NCI-H345 treated with DMSO at 0.1 percent for 48 hours (cell line): ENCODE measurements at regions not wholly inside any gene's neighbourhood (a gene's known extent, or its start where the extent isn't known, plus 50 kb on each side); places are given as distances from the start of the nearest gene placed in this dataset.
"Not testable (repeated sequence)": the region's sequence is repeated elsewhere in the genome, so short reads cannot be mapped to it uniquely, and the experiment has no call there.

Source experiments
- DNase-seq: peaks from one replicate; lab custom pipeline; 2025; ENCODE audit not compliant: unreplicated experiment; lab: John Stamatoyannopoulos, UW

DNA sequence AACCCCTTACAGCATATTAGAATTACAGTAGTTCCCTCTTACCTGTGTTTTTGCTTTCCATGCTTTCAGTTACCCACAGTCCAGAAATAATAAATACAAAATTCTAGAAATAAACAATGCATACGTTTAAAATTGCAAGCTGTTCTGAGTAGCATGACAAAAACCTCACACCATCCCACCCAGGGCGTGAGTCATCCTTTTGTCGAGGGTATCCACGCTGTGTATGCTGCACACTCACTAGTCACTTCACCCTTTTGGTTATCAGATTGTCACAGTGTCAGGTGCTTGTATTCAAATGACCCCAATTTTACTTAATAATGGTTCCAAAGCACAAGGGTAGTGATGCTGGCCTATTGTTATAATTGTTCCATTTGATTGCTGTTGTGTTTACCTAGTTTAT is 72.5 kb upstream of the P3H2 start:
- DNase-seq: no peak

DNA sequence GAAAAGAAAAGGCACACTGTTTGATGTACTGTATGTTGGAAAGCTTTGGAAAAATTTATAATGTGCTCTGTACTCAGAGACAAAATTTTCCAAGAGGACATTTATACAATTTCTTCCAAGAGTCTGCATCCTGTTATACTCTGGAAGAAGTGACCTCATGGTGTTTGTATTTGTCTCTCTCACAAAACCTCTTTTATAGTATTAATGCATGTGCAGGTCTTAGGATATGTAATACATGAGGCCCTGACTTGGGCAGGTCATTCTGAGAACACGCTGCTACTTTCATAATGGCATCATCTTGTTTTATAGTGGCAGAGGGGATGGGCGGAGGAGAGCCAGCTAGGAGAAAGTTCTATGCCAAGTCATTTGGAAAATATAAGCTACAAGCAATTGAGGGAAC is 72.0 kb upstream of the P3H2 start:
- DNase-seq: no peak

DNA sequence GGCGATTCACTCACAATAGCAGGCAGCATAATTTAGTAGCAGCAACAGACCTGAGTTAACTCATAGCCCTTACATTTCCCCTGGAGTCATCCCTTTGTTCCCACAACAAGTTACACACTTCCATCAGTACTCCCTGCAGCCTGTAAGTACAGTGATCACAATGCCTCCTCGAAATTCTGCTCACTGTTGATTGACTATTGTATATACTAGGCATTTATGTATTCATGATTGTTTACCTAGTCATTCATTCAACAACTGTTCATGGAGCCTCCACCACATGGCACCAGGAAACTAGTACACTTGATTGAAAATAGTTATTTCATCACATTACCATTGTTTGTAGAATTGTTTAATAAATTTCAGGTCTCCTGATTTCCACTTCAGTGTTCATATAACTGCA is 71.4 kb upstream of the P3H2 start:
- DNase-seq: peak; percentile 96

DNA sequence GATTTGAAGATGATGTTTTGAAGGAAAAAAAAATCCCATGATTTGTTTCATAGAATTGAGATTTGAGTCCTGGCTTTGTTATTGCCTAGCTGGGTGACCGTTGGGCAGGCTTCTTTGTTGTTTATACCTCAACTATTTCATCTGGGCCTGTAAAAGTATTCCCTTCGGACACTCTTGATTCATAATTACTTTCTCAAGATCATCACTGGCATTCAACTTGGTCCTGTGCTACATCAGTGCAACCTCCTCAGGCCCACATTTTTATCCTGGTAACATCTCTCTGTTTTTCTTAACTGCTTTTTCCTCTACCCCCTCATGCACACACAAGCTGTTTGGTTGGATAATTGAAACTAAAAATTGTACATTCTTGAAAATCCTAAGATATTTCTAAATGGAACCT is 67.5 kb upstream of the P3H2 start:
- DNase-seq: no peak

DNA sequence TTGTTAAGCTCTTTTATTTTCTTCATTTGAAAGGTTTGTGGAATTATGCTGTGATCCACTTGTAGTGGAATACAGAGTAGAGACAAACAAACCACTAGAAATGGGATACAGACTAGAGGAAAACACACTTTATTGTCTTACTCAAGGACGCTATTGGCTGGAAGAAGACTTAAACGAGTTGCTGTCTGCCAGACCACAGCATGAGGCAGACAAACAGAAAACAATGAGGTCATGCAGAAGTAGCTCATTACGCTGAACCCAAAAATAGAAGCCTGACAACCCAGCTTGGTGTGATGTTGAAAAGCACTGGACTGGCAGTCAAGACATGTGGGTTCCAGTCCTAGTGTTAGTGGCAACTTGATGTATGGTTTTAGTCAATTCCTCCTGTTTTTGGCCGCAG is 62.4 kb upstream of the P3H2 start:
- DNase-seq: peak; percentile 97

DNA sequence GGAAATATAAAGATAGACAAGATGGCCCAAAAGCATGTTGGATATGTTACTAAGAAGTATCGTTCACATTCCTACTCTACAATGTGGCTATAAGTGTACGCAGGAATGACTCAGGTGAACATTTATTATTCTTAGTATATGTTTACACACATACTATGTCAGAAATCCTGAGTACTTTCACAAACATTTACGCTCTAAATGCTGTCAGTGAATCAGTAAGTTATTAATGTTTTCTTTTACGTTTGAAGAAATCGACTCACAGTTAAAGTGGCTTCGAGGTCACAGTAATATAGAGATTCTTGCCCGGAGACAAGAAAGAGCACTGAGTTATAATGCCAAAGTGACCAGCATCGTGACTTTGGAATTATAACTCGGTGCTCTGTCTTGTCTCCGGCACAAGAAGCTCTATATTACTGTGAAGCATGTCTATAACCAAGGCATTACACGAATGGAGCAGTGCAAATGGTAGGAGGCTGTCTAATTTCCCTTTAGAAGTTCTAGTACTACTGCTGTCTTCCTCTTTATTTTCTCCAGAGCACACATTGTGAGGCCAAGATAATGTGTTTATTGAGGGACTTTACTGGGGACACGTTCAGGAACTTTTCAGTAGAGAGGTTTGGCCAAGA is 61.8 kb upstream of the P3H2 start:
- DNase-seq: no peak

DNA sequence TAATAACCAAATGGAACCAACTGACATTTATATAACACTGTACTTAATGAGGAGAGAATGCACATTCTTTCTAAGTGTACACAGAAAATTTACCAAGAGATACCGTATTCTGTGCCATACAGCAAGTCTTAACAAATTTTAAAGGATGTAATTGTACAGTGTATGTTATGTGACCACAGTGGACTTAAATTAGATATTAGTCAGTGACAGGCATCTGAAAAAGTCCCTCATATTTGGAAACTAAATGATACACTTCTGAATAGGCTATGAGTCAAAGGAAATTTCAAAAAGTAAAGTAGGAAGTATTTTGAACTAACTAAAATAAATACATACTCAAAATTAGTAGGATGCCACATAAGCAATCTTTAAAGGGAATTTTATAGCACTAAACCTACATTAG is 59.6 kb upstream of the P3H2 start:
- no peak for DNase-seq

DNA sequence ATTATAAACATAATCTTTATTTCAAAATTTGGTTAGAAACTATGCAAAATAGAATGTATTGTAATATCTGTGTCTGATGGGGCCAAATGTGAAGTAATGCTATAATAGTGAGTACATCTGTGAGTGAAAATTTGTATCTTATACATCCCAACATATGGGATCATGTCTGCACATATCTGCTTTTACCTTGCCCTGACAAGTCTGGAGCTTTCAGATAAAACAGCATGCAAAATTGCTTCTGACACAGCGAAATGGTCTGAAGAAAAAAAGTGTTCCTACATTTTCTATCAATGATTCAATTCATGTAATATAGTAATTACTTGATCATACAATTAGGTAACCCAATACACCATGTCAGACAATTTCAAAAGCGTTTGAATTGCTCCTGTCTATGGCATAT is 58.1 kb upstream of the P3H2 start:
- no peak for DNase-seq

DNA sequence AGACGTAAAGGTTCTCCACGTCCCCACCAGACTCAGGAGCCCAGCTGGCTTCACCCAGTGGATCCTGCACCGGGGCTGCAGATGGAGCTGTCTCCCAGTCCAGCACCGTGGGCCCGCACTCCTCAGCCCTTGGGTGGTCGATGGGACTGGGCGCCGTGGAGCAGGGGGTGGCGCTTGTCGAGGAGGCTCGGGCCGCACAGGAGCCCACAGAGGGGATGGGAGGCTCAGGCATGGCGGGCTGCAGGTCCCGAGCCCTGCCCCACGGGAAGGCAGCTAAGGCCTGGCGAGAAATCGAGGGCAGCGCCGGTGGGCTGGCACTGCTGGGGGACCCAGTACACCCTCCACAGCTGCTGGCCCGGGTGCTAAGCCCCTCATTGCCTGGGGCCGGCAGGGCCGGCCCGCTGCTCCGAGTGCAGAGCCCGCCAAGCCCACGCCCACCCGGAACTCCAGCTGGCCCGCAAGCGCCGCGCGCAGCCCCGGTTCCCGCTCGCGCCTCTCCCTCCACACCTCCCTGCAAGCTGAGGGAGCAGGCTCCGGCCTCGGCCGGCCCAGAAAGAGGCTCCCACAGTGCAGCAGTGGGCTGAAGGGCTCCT is 56.3 kb upstream of the P3H2 start:
- DNase-seq: not testable (repeated sequence)

DNA sequence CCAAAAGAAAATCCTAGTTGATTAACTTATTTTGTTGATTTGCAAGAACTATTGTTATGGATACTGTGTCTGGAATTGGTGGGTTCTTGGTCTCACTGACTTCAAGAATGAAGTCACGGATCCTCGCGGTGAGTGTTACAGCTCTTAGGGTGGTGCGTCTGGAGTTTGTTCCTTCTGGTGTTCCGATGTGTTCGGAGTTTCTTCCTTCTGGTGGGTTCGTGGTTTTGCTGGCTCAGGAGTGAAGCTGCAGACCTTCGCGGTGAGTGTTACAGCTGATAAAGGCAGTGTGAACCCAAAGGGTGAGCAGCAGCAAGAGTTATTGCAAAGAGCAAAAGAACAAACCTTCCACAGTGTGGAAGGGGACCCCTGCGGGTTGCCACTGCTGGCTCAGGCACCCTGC is 55.4 kb upstream of the P3H2 start:
- not testable (repeated sequence) for DNase-seq

DNA sequence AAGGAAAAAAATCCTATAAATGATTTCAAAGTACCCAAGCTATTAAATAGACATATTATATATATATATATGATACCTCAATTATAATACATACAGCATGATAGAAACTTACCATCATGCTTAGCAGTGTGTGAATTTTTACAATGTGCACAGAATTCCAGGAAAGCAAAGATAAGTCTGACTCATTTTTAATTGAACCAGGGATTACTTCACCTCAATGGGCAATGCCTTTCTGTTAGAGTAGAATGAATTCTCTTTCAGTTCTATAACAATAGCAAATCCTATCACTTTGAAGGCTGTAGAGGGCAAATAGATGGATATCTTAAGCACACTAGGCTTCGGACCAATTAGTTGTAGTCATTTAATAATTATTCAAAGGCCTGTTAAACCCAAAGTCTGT is 54.8 kb upstream of the P3H2 start:
- no peak for DNase-seq

DNA sequence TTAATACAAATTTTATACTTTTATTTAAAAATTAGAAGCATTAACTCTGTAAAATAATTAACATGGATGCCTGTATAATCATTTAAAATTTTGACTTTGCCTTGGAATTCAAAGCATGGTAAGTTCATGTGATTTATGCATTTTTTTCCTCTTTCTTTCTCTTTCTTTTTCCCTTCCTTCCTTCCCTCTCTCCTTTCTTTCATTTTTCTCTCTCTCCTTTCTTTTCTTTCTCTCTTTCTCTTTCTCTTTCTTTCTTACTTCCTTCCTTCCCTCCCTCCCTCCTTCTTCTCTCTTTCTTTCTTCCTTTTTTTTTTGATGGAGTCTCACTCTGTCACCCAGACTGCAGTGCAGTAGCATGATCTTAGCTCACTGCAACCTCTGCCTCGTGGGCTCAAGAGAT is 53.8 kb upstream of the P3H2 start:
- DNase-seq: no peak

DNA sequence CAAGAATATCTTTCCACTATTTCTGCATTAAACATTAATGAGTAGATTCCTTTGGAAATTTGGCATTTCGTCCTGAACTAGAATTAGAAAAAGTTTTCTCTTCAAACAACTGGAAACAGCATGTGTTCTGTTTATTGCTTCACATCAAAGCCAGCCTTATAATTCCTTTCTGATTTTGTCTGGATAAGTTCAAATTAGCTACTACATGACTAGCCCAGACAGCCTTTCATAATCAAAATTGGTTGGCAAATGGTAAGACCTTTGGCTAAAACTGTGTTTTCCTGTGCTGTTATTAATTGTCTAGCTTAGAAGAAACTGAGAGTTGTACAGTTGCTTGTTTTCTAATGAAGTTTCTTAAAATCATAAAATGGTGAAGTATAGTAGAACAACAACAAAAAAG is 52.7 kb upstream of the P3H2 start:
- DNase-seq: no peak

DNA sequence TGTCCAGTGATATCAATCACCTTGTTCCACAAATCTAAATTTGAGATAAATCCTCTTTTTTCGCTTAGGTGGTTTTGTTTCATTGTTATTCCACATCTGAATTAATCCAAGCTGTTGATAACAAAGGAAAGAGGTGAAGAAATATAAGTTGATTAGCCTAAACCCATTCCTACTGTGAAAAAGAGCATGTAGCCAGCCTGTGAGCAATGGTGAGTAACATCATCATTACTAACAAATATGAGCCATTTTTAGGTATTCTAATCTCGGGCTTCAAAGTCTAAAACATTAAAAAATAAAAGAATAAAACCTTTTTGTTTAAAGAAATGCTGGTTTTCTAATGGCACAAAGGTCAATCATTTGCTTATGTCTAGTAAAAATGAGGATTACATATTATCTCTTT is 52.1 kb upstream of the P3H2 start:
- no peak for DNase-seq
